HG02870 (cell line): ENCODE measurements at regions not wholly inside any gene's neighbourhood (a gene's known extent, or its start where the extent isn't known, plus 50 kb on each side); places are given as distances from the start of the nearest gene placed in this dataset.
"Not testable (repeated sequence)": the region's sequence is repeated elsewhere in the genome, so short reads cannot be mapped to it uniquely, and the experiment has no call there.

Experiments
- ATAC-seq: cut with Tn5 transposase; IDR thresholded peaks from one replicate; pipeline ENCODE4 v1.9.1; 2021; ENCODE audit warnings: mild to moderate bottlenecking, moderate library complexity; ENCODE audit not compliant: unreplicated experiment

DNA sequence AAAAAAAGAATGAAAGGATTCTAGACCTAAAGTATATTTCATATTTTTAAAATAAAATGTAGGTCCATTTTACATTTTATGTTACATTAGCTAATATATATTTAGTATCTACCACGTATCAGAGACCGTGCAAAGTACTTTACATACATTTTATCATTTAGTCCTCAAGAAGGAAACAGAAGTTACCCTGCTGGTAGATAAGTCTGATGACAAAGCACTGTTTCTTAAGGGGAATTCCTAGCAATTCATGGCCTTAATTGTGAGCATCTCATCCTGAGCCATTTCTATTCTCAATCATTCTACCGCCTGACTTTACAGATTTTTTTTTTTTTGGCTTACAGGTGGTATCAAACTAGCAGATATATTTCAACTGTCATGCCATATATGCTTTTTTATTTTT lies 367.7 kb downstream of the PRELID2 start:
- ATAC-seq: no peak

DNA sequence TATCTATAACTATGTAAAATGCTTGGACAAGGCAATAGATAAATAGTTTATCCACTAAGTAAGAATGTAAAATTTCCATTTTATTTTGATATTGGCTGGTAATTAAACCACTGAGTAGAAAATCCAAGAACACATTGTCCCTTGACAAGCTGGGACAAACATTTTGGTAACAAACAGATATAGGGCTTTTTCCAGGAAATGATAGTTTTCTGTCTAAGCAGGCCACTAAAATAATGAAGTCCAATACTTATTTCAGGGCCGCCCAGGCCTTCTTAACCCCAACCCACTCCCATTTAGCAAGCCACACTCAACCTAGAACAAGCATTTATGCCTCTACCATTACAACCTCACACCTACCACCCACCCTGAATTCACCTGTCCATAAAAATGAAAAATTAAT lies 368.6 kb downstream of the PRELID2 start:
- no peak for ATAC-seq

DNA sequence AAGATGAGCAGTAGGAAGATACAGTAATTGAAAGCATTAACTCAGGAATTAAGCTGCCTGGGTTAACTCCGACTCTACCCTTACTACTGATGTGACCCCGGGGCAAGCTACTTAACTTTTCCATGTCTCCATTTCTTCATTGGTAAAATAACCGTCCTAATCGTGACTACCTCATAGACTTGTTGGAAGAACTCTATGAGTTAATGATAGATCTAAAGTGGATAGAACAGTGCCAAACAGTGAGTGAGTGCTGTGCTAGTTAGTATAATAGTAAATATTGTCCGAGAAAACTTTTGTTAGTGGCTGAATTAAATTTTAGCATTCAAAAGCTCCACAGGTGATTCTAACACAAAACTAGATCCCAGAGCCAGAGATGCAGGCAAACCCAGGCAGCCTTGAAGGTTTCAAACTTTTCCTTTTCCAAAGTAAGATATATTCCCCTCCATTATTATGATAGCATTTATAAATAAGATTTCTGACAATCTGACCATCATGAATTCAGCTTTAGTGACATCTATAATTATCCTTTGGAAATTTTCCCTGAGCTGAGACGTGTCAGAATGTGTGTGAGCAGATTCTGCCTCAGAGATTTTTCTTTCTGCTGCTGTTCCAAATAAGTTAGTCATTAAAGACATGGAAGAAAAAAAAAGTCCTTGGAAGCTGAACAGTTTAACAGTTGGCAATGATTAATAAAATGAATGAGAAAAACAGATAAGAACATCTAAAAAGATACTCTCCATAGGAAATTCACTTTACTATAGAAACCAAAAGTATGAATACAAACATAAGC lies 369.5 kb downstream of the PRELID2 start:
- ATAC-seq: no peak

DNA sequence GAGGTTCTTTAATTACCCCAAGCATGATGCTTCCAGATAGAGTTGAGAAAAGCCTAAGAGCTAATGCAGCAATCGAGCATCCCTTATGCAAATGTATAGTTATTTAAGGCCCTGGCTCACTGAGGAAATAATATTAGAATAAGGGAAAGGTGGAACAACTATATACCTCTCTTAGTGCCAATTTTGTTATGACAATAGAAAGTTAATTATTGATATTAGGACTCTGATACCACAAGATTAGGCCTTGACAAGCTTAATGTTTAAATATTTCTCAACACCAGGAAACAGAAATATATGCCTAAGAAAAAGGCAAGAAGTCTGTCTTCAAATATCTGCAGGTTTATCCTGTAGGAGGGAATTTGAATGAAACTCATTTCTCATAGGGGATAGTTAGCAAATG lies 371.0 kb downstream of the PRELID2 start:
- ATAC-seq: no peak

DNA sequence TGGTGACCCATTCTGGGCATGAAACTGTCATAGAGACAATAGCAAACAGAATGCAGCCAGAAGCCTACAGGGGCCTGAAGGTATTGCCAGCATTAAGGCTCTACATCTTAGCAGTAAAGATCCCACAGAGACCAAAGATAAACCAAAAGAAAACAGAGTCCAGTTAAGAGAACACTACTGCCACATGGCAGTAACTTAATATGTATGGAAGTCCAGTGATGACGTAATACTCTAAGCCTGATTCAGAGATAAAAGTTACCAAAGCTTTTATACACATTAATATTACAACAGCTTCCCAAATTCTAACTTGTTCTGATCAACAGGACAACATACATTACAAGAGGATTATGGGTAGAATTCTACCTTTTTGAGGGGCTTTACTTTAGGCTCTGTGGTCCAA lies 371.5 kb downstream of the PRELID2 start:
- no peak for ATAC-seq

DNA sequence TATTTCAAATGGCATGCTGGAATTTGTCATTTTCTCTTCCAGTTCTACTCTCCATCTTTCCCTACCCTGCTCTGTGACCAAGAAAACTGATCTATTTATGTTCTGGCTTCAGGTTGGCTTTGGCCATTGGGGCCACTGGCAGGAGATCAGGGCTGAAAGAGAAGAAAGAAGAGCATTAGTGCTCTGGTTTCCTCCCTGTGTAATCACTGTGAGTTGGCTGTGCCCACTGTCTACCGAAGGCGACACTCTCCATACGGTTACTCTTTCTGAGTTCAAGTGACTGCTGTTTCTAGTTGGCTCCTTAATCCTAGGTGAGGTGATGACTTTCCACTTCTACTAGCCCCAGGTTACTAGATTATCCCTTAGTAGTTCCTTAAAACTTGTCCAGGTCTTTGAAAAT lies 372.6 kb downstream of the PRELID2 start:
- ATAC-seq: no peak

DNA sequence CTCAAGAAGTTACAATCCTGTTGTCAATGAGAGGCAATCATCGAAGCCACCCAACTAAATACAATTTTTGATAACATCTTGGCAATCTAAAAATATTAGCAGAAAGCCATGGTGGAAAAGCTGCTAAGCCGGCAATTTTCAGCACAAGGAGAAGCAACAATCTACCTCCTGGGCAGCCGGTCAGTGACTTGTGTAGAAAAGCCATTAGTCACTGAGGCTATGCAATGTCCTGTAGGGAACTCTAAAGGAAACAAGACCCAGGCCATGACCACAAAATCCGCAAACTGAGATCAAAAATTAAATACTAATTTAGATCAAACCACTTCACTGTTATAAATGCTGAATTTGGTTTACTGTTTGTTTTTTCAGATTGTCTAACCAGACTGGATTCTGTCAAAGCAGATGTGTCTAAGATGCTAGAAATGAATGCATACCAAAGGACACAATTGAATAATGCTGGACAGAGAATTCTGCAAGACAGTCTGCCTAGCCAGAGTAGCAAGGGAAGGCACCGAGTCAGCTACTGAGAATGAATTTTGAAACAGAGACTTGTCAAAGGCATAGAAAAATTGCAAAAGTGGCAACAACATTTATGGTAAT lies 384.8 kb downstream of the PRELID2 start:
- ATAC-seq: no peak

DNA sequence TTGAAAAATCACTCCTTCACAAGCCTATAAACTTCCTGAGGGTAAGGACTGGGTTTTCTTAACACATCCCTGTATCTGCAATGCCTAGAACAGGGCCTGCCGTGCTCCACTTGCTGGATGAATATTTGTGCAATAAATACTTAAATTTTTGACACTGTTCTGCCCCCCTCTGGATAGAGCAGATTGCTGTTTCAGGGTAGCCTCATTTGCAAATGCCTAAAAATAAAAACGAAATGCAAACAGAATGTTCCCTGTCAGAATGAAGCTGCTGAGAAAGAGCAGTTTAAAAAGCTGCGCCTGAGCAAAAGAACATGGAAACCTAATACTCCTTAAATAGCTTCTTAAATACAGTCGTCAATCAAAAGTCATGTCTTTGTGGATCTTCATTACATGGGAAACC lies 385.3 kb downstream of the PRELID2 start:
- ATAC-seq: no peak

DNA sequence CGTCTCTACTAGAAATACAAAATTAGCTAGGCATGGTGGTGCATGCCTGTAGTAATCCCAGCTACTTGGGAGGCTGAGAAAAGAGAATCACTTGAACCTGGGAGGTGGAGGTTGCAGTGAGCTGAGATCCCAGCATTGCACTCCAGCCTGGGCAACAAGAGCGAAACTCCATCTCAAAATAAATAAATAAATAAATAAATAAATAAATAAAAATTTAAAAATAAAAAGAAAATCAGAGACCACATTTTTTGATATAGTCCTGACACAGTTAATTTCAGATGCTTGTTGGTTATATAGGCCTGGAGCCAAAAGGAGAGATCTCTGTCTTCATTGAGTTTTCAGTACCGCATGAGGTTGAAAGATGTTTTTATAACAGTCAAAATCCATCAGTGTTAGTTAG lies 388.3 kb downstream of the PRELID2 start:
- not testable (repeated sequence) for ATAC-seq

DNA sequence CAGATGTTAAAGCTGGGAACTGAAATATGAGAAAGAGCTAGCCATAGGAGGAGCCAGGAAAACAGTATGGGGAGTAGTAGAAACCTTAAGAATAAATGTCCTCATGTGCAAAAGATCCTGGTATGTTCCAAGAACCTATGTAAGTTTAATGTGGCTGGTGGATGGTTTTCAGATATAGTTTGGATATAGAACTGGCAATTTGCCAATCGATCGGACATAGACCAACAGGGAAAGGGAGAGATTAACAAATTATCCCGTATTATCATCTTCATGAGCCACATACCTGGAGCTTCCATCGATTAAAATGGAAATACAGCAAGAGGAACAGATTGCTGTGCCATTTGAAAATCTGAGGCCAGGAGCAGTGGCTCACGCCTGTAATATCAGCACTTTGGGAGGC lies 388.7 kb downstream of the PRELID2 start:
- ATAC-seq: no peak

DNA sequence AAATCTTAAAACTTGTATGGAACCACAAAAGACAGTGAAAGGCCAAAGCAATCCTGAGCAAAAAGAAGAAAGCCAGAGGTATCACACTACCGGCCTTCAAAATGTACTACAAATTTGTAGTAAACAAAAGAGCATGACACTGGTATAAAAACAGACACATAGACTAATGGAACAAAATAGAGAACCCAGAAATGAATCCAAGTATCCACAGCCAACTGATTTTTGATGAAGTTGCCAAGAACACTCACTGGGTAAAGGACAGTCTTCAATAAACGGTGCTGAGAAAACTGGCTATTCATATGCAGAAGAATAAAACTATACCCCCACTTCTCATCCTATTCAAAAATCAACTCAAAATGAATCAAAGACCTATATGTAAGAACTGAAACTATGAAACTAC lies 390.1 kb downstream of the PRELID2 start:
- ATAC-seq: no peak

DNA sequence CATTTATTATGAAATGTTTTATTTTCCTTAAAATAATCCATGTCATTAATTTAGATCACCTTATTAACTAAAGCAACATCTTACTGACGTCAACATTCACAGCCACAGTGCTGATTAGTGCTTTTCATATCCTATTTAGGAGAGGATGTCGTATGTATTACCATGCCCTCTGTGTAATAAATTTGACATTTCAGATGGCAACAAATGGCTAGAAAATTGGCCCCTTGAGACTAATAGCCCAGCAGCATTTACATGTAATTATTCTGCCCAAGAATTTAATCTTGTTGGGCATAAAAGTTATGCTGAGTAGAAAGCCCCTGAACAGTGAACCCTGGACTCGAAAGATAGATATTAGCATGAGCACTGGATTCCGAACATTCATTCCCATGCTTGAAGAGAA lies 391.2 kb downstream of the PRELID2 start:
- no peak for ATAC-seq

DNA sequence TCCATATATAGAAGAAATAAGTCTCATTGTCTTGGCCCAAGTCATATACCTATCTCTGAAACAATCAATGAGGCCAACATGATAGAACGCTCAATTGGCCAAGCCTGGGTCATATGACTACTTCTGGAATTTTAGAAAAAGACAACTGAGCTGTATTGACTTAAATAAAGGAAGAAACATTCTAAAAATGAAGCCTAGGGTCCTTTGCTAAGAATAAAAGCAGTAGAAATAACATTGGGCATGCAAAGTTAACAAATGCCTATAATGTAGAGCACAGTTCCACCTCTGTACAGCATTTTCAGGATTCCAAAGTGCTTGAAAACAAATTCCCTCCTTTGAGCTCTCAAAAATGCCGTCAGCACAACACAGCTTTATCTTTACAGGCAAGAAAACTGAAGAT lies 391.8 kb downstream of the PRELID2 start:
- ATAC-seq: no peak

DNA sequence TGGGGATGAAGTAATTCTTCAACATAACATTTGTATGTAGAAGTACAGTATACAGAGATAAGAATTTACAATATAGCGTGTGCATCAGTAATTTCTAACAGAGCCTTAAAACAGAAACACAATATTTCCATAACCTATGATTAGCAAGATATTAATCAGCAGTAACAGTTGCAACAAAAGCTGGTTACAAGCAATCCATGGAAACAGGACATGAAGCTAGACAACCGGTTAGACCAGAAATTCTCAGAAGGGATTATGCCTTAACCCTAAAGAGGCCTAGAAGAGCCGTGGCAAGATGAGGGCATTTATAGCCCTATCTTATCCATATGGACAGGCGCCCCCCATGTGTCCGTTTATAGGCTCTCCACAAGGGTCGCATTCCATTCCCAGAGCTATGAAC lies 392.5 kb downstream of the PRELID2 start:
- ATAC-seq: not testable (repeated sequence)

DNA sequence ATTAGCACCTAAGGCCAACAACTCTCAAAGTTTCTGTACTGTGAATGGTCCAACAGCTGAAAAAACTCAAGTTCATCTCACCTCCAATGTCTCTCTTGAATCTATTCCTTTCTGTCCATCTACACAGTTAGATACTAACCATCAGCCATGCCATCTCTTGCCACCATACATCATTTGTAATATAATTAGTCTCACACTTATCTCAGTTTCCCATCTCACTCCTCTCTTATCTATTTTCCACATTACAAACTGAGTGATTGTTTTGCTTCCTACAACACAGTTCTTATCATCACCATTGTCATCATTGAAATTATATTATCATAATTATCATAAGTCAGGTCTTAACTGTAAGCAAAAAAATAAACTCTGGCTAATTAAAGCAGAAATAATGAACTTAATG lies 393.9 kb downstream of the PRELID2 start:
- no peak for ATAC-seq

DNA sequence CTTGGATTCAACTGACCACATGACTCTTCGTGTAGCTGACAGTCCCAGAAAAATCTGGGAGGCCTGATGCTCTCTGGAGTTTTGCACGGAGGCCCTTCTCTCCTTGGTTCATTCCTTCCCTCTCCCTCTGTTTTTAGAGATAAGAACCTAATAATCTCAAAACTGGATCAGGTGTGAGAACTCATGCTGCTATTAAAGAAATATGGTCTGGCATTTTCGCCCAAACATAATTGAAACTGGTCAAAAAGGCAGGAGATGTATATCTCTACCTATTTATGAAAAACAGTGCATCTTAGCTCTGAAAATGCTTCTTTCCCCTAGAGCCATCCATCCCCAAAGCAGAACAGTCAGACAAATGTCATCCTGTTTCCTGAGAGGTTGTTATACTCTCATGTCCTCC lies 397.5 kb downstream of the PRELID2 start:
- ATAC-seq: no peak

DNA sequence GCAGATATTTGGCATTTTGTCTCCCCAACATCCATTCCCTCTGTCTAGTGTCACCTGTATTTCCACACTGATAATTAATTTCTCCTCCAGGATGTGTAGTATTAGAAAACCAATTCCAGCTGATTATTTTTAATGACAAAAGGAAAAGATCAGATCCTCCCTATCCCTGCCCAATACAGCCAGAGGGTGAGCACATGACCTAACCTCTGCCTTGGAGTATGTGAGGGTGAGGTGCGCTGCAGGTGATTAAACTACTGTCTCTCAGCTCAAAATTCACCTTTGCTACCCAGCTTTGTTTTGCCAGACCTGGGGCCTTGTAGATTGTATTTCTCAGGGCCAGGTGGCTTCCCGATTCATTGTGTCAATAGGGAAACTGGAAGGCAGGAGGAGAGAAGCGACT lies 402.1 kb downstream of the PRELID2 start:
- ATAC-seq: no peak

DNA sequence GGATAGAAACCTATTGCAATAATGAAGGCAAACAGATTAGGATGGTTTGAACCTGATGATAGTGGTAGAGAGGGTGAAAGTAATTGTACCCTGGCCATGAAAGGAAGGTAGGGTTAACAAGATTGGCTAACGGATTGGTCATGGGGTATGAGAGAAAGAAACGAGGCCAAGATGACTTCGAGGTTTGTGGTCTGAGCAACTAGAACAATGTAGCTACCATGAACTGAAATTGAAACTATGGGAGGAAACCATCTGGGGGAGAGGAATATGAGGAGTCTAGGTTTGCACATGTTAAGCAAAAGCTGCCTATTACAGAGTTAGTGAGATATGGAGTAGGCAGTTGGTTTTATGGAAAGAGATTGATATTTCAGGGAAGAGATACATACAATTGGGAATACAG lies 406.0 kb downstream of the PRELID2 start:
- peak; percentile 82 for ATAC-seq

DNA sequence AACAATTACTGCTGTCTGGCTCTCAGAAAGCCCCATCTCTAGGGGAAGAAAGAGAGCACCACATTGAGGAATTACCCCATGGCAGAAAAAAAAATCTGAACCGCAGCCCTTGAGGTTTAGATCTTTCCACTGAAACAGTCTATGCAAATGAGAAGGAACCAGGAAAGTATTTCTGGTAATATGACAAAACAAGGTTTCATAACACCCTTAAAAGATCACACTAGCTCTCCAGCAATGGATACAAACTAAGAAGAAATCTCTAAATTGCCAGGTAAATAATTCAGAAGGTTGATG lies 427.1 kb downstream of the PRELID2 start:
- ATAC-seq: peak; percentile 69

DNA sequence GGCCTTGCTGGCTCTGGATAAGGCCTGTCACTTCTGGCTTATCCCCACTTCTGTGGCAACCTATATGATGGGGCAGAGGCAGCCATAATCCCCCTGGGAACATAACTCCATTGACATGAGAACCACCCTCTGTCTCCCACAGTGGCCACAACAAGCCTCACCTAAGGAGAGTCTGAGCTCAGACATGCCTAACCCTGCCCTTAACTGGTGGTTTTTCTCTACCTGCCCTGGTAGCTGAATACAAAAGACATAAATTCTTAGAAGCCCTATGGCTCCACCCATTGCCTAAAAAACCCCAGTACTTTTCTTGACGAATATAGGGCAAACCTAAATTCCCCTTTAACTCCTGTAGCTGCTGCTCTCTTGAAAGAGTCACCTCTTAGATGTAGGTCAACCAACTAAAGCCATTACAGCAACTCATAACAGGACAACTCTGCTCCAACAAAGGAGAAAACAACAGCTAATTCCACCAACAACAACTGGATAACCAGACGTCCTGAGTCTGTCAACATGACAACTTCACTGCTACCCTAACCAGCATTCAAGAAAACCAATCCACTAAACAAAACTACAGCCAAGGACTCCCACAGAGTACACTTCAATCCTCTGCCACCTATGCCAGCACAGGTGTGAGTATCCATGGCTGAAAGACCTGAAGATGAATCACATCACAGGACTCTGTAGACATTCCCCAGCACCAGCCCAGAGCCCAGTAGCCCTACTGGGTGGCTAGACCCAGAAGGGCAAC lies 427.7 kb downstream of the PRELID2 start:
- peak; percentile 52 for ATAC-seq

DNA sequence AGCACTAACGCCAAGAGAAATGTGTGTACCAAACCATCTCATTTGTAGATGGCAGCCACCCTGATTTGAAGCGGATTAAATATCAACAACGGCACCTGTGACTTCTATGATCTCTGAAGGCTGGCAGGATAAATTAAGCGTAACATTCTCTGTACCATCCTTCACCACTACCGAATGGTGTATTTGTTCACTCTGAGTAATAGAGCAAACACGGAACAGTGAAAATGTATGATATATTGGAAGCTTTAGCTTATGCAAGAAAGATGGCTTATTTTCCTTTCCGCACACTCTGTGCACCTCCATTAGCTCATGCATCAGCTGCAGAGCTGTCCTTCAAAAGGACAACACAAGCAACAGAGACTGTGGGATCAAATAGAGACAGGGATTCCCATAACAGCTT lies 431.1 kb downstream of the PRELID2 start:
- ATAC-seq: no peak

DNA sequence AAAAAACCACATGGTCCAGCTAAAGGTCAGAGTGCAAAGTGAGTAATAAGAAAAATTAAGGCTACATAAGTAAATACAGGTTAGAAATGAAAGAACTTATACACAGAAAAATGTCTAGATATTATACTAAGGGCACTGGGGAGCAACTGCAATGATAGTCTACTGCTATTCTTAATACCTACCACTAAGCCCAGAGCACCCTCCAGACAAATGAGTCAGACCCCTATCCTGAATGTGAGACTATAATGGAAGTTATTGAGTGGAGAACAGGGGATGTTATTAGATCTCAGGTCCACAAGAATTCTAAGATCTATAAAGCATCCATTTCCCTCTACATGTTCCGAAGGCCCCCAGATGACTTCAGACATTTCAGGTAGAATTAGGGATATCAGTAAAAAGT lies 438.3 kb downstream of the PRELID2 start:
- no peak for ATAC-seq
